ENCODE measurements at regions not wholly inside any gene's neighbourhood (a gene's known extent, or its start where the extent isn't known, plus 50 kb on each side); places are given as distances from the start of the nearest gene placed in this dataset.
"Not testable (repeated sequence)": the region's sequence is repeated elsewhere in the genome, so short reads cannot be mapped to it uniquely, and the experiment has no call there.

DNA sequence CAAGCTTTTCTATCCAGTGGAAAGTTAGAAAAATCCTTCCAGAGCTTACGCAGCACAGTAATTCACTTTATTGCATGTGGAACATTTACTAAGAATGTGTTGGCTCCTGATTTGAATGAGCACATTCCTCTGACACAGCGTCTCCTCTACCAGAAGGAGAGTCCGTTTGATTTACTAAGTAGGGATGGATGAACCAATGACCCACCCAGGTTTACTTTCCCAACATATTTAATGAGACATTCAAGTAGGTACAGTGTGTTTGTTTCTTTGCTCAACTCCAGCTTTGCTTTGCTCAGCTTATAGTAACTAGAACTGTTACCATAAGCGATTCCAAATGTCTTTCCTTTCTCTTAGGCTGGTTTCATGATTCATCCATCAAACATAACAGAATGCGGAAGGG, 161.7 kb downstream of the SMARCA1 start:
- WGBS: 71% methylated on average over 5 of the region's 5 CpGs
- Histone ChIP-seq H3K27me3 (ENCODE audit: control insufficient read depth, insufficient read depth) (no peaks in the 10 kb centered on the region), H3K4me3 (ENCODE audit: low read length) (no peak overlapping the region), H3K9me3 (ENCODE audit: control insufficient read depth, low read length) (no peaks in the 10 kb centered on the region), H3K4me1 (ENCODE audit: control insufficient read depth, insufficient read depth, low read length) (no peaks in the 10 kb centered on the region), H3K27ac (ENCODE audit: low read length) (no peak overlapping the region)
- intact Hi-C loops (cut with DNase I): no loop called here
- ATAC-seq: no peak
- DNase-seq: no peak

DNA sequence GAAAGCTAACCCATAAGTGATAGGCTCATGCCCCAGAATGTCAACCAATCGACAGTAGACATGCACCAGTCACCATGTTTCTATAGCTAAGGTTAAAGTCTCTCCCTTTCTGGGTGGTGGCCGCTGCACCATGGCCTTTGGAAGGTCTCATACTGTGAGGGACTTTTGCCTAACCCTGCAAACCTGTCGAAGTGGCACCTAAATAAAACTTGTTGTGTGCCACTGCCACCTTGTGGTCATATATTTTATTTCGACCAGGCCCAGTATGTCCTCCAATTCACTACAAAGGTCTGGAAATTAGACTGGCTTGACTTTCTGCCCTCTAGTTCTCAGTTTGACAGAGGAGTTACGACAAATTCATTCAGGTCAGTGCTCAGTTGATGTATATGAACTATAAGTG, 163.1 kb downstream of the SMARCA1 start:
- WGBS: 53% methylated on average over 5 of the region's 5 CpGs
- ATAC-seq (no peak), DNase-seq (no peak)
- Histone ChIP-seq H3K4me3 (ENCODE audit: low read length) (no peak overlapping the region), H3K27me3 (ENCODE audit: control insufficient read depth, insufficient read depth) (no peaks in the 10 kb centered on the region), H3K27ac (ENCODE audit: low read length) (no peak overlapping the region), H3K4me1 (ENCODE audit: control insufficient read depth, insufficient read depth, low read length) (no peaks in the 10 kb centered on the region), H3K9me3 (ENCODE audit: control insufficient read depth, low read length) (no peaks in the 10 kb centered on the region)
- intact Hi-C loops (cut with DNase I): no loop called here

DNA sequence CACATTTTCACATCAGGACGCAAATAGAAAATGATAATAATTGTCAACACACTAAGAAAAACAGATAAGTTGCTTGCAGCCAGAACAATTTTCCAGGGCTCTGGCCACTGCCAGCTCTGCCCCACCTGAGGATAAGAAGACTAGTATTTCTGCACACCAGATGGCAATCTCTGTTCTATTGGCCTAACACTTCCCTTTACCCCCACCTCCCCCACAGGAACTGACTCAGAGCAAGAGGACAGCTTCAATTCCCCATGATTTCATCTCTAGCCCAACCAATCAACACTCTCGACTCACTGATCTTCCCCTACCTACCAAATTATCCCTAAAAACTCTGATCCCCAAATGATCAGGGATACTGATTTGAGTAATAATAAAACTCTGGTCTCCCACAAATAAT, 164.0 kb downstream of the SMARCA1 start:
- H3K4me1 ChIP-seq (ENCODE audit: control insufficient read depth, insufficient read depth, low read length): no peaks in the 10 kb centered on the region

DNA sequence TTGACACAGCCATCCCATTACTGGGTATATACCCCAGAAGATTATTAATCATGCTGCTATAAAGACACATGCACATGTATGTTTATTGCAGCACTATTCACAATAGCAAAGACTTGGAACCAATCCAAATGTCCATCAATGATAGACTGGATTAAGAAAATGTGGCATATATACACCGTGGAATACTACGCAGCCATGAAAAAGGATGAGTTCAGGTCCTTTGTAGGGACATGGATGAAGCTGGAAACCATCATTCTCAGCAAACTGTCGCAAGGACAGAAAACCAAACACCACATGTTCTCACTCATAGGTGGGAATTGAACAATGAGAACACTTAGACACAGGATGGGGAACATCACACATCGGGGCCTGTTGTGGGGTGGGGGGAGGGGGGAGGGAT, 165.9 kb downstream of the SMARCA1 start:
- H3K27ac ChIP-seq (ENCODE audit: low read length); H3K4me3 ChIP-seq (ENCODE audit: low read length); DNase-seq; intact Hi-C loops (cut with DNase I); H3K27me3 ChIP-seq (ENCODE audit: control insufficient read depth, insufficient read depth); ATAC-seq; H3K4me1 ChIP-seq (ENCODE audit: control insufficient read depth, insufficient read depth, low read length); H3K9me3 ChIP-seq (ENCODE audit: control insufficient read depth, low read length): not testable (repeated sequence)
- 98% methylated on average over 4 of the region's 4 CpGs for WGBS

More for the DNA sequence above, 164.0 kb downstream of the SMARCA1 start:
- Histone ChIP-seq H3K27me3 (ENCODE audit: control insufficient read depth, insufficient read depth) (no peaks in the 10 kb centered on the region), H3K9me3 (ENCODE audit: control insufficient read depth, low read length) (no peaks in the 10 kb centered on the region), H3K27ac (ENCODE audit: low read length) (no peak overlapping the region), H3K4me3 (ENCODE audit: low read length) (no peak overlapping the region)
- intact Hi-C loops (cut with DNase I): no loop called here
- no peak for ATAC-seq
- no peak for DNase-seq
- 66% methylated on average over 2 of the region's 2 CpGs for WGBS

DNA sequence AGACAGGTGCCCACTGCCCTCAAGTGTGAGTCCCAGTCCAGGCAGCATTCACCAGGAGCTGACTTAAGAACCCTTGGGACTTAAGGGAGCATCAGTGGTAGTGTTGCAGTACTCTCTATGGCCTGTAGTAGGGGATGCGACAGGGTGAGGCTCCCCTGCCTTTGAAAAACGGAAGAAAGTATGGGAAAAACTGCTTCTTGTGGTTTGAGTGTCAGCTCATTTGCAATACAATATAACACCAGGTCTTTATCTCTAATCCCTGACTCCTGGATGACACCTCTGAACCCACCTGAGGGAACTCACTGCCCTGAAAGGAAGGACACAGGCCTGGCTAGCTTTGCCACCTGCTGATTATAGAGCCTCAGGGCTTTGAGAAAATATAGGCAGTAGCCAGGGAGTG, 176.0 kb downstream of the SMARCA1 start:
- intact Hi-C loops (cut with DNase I): no loop called here
- Histone ChIP-seq H3K4me3 (ENCODE audit: low read length) (no peak overlapping the region), H3K4me1 (ENCODE audit: control insufficient read depth, insufficient read depth, low read length) (no peaks in the 10 kb centered on the region), H3K27ac (ENCODE audit: low read length) (no peak overlapping the region), H3K27me3 (ENCODE audit: control insufficient read depth, insufficient read depth) (no peaks in the 10 kb centered on the region), H3K9me3 (ENCODE audit: control insufficient read depth, low read length) (no peaks in the 10 kb centered on the region)
- DNase-seq: no peak
- WGBS: 76% methylated on average over 2 of the region's 2 CpGs
- no peak for ATAC-seq

DNA sequence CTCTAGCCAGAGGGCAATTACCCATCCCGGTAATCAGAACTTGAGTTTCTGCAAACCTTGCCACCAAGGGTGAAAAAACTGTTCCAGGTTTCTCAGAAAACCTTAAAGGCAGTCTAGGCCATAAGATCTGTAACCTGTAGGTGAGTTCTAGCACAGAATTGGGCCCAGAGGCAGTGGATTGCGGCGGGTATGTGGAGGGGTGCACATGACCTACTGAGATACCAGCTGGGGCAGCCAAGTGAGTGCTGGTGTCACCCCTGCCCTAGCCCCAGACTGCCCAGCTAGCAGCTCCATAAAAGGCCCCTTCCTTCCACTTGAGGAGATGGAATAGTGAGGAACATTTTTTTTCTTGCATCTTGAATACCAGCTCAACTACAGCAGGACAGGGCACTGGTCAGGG, 176.7 kb downstream of the SMARCA1 start:
- intact Hi-C loops (cut with DNase I): no loop called here
- DNase-seq: no peak
- WGBS: 96% methylated on average over 3 of the region's 3 CpGs

DNA sequence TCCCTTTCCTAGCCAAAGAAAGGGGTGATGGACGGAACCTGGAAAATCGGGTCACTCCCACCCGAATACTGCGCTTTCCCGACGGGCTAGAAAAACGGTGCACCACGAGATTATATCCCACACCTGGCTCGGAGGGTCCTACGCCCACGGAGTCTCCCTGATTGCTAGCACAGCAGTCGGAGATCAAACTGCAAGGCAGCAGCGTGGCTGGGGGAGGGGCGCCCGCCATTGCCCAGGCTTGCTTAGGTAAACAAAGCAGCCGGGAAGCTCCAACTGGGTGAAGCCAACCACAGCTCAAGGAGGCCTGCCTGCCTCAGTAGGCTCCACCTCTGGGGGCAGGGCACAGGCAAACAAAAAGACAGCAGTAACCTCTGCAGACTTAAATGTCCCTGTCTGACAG, 186.0 kb downstream of the SMARCA1 start:
- H3K4me3 ChIP-seq (ENCODE audit: low read length); H3K27ac ChIP-seq (ENCODE audit: low read length); ATAC-seq; intact Hi-C loops (cut with DNase I); H3K27me3 ChIP-seq (ENCODE audit: control insufficient read depth, insufficient read depth); H3K9me3 ChIP-seq (ENCODE audit: control insufficient read depth, low read length); DNase-seq; H3K4me1 ChIP-seq (ENCODE audit: control insufficient read depth, insufficient read depth, low read length): not testable (repeated sequence)
- 47% methylated on average over 16 of the region's 16 CpGs for WGBS

More for the DNA sequence above, 176.7 kb downstream of the SMARCA1 start:
- Histone ChIP-seq H3K4me1 (ENCODE audit: control insufficient read depth, insufficient read depth, low read length) (no peaks in the 10 kb centered on the region), H3K27ac (ENCODE audit: low read length) (no peak overlapping the region), H3K27me3 (ENCODE audit: control insufficient read depth, insufficient read depth) (no peaks in the 10 kb centered on the region), H3K9me3 (ENCODE audit: control insufficient read depth, low read length) (no peaks in the 10 kb centered on the region), H3K4me3 (ENCODE audit: low read length) (no peak overlapping the region)
- no peak for ATAC-seq

DNA sequence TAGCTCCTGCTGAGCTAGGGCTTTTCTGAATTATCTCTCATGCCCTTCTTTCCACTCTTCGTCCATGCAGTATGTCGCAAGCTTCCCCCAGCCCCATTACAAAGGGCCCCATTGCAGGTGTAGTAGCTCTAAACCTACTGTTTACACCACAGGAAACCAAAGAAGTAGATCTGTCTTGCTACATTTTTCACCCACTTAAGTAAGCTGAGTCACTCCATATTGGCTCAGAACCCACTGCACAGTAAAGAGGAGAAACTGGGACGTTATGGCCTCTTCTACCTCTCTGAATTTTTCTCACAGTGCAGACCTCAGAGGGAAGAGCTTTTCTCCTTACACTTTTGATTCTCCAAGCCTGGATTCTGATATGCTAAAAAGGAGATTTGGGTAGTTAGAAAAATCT, 200.2 kb downstream of the SMARCA1 start:
- H3K9me3 ChIP-seq (ENCODE audit: control insufficient read depth, low read length): no peaks in the 10 kb centered on the region
- no peak for DNase-seq
- intact Hi-C loops (cut with DNase I): no loop called here
- 76% methylated on average over 3 of the region's 3 CpGs for whole genome bisulfite sequencing
- H3K27ac ChIP-seq (ENCODE audit: low read length): no peak overlapping the region
- ATAC-seq: no peak
- H3K4me1 ChIP-seq (ENCODE audit: control insufficient read depth, insufficient read depth, low read length): no peaks in the 10 kb centered on the region
- no peak overlapping the region for H3K4me3 ChIP-seq (ENCODE audit: low read length)
- no peaks in the 10 kb centered on the region for H3K27me3 ChIP-seq (ENCODE audit: control insufficient read depth, insufficient read depth)

DNA sequence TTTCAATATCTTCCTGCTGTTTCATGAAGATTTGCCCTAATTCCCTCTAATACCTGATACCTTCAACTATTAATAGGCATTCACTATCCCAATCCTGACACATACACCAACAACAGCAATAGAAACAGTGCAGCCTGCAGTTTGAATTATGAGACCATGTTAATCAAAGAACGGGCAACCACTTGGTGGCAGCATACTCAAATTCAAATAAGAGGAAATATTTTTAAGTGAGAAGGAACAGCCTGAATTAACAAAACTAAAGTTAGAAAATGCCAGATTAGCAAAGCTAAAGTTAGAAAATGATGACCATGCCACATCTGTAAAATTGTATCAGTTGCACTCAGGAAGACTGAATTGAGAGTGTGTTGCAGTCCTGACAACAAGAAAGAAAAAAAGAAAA, 204.9 kb downstream of the SMARCA1 start:
- no peaks in the 10 kb centered on the region for H3K9me3 ChIP-seq (ENCODE audit: control insufficient read depth, low read length)
- no peaks in the 10 kb centered on the region for H3K4me1 ChIP-seq (ENCODE audit: control insufficient read depth, insufficient read depth, low read length)
- no peak overlapping the region for H3K27ac ChIP-seq (ENCODE audit: low read length)
- no peak for ATAC-seq
- peak in 1 of 3 donors; percentile 10 for DNase-seq
- no peak overlapping the region for H3K4me3 ChIP-seq (ENCODE audit: low read length)
- WGBS: 57% methylated on average over 1 of the region's 1 CpG
- intact Hi-C loops (cut with DNase I): no loop called here
- no peaks in the 10 kb centered on the region for H3K27me3 ChIP-seq (ENCODE audit: control insufficient read depth, insufficient read depth)

DNA sequence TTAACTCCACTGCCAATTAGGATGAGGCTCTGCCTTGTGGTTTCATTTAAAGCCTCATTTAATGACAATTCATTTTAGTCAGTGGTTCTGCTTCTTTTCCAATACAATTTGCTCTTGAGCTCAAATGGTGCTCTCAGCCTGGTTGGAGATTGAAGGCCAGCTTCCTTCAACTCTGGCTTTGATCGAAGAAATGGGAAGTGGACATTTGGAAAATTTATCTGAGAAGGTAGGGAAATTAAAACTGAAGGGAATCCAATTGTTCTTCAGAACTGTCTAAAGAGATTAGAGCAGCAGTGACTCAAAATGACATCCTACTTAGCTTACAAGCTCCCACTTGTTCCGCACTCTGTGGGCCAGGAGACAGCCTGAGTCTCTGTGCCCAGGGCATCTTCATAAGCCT, 206.8 kb downstream of the SMARCA1 start:
- Histone ChIP-seq H3K27ac (ENCODE audit: low read length) (no peak overlapping the region), H3K4me1 (ENCODE audit: control insufficient read depth, insufficient read depth, low read length) (no peaks in the 10 kb centered on the region), H3K27me3 (ENCODE audit: control insufficient read depth, insufficient read depth) (no peaks in the 10 kb centered on the region), H3K4me3 (ENCODE audit: low read length) (no peak overlapping the region), H3K9me3 (ENCODE audit: control insufficient read depth, low read length) (no peaks in the 10 kb centered on the region)
- intact Hi-C loops (cut with DNase I): no loop called here
- ATAC-seq (no peak), DNase-seq (no peak)
- WGBS: 94% methylated on average over 2 of the region's 2 CpGs

DNA sequence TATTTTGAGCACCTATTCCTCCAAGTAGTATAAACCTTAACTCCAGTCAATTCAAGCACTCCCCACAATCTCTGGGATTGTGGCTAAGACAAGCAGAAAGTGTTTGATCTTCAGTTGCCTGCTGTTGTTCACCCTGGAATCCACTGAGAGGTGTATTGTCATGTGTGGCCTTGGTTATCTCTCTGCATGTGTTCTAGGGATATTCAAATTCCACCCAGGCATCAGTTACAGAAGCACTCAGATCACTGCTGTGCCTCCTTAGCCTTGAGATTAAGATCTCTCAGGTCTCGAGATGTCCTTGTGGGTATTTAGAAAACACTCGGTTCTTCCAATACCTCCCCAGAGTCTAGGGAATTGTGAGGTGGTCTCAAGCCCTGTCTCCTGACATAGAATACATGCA, 213.3 kb downstream of the SMARCA1 start:
- Histone ChIP-seq H3K9me3 (ENCODE audit: control insufficient read depth, low read length) (no peaks in the 10 kb centered on the region), H3K27me3 (ENCODE audit: control insufficient read depth, insufficient read depth) (no peaks in the 10 kb centered on the region), H3K27ac (ENCODE audit: low read length) (no peak overlapping the region), H3K4me3 (ENCODE audit: low read length) (no peak overlapping the region), H3K4me1 (ENCODE audit: control insufficient read depth, insufficient read depth, low read length) (no peaks in the 10 kb centered on the region)
- no peak for DNase-seq
- WGBS: 60% methylated on average over 2 of the region's 2 CpGs
- no peak for ATAC-seq
- intact Hi-C loops (cut with DNase I): no loop called here

DNA sequence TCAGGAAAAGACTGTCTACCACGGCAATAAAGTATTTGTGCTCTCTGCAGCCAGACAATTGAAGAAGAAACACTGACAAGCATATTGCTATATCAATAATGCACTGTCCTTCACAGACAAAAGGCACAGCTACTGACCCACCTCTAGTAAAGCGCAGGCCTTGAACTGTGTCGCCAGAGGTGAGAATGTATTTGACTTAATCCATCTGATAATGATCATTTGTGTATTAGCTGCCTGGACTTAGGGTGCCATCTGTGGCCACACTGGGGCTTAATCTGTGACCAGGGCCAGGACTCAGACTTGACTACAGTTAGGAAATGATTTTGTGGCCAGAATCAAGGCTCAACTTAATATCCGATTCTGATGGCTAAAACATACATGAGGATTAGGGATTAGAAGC, 260.4 kb downstream of the SMARCA1 start:
- Histone ChIP-seq H3K9me3 (ENCODE audit: control insufficient read depth, low read length) (no peaks in the 10 kb centered on the region), H3K27me3 (ENCODE audit: control insufficient read depth, insufficient read depth) (no peaks in the 10 kb centered on the region), H3K4me1 (ENCODE audit: control insufficient read depth, insufficient read depth, low read length) (no peaks in the 10 kb centered on the region), H3K4me3 (ENCODE audit: low read length) (no peak overlapping the region), H3K27ac (ENCODE audit: low read length) (no peak overlapping the region)
- WGBS: 75% methylated on average over 4 of the region's 4 CpGs
- ATAC-seq (no peak), DNase-seq (no peak)
- intact Hi-C loops (cut with DNase I): no loop called here
